ENCODE measurements at regions not wholly inside any gene's neighbourhood (a gene's known extent, or its start where the extent isn't known, plus 50 kb on each side); places are given as distances from the start of the nearest gene placed in this dataset.

GRCh38 chr11:81080476-81080875, 1639.6 kb upstream of the TENM4 start:
- no peak for DNase-seq (ENCODE audit: low spot score)
- intact Hi-C loops (cut with DNase I): no loop called here

GRCh38 chr11:81072273-81072672, 1631.4 kb upstream of the TENM4 start:
- DNase-seq (ENCODE audit: low spot score): no peak
- intact Hi-C loops (cut with DNase I): no loop called here

- DNase-seq (ENCODE audit: low spot score): no peak
Observed at GRCh38 chr11:81071606-81072005, 1630.8 kb upstream of the TENM4 start.

GRCh38 chr11:81070948-81071347, 1630.1 kb upstream of the TENM4 start:
- no peak for DNase-seq (ENCODE audit: low spot score)

More at GRCh38 chr11:81071606-81072005, 1630.8 kb upstream of the TENM4 start:
- intact Hi-C loops (cut with DNase I): no loop called here

GRCh38 chr11:81059356-81059755, 1618.5 kb upstream of the TENM4 start:
- DNase-seq (ENCODE audit: low spot score): no peak
- intact Hi-C loops (cut with DNase I): no loop called here

More at GRCh38 chr11:81070948-81071347, 1630.1 kb upstream of the TENM4 start:
- intact Hi-C loops (cut with DNase I): no loop called here

- intact Hi-C loops (cut with DNase I): no loop called here
- no peak for DNase-seq (ENCODE audit: low spot score)
Observed at GRCh38 chr11:81052344-81053158, 1611.7 kb upstream of the TENM4 start.

GRCh38 chr11:81039916-81040524, 1599.2 kb upstream of the TENM4 start:
- no peak for DNase-seq (ENCODE audit: low spot score)
- intact Hi-C loops (cut with DNase I): no loop called here

- intact Hi-C loops (cut with DNase I): no loop called here
- DNase-seq (ENCODE audit: low spot score): no peak
Observed at GRCh38 chr11:81036168-81036870, 1595.5 kb upstream of the TENM4 start.

GRCh38 chr11:81033779-81034540, 1593.1 kb upstream of the TENM4 start:
- DNase-seq (ENCODE audit: low spot score): no peak
- intact Hi-C loops (cut with DNase I): no loop called here

- no peak for DNase-seq (ENCODE audit: low spot score)
- intact Hi-C loops (cut with DNase I): no loop called here
Observed at GRCh38 chr11:81032906-81033305, 1592.1 kb upstream of the TENM4 start.

- intact Hi-C loops (cut with DNase I): no loop called here
- DNase-seq (ENCODE audit: low spot score): no peak
Observed at GRCh38 chr11:81030186-81030585, 1589.4 kb upstream of the TENM4 start.

GRCh38 chr11:81026032-81026431, 1585.2 kb upstream of the TENM4 start:
- intact Hi-C loops (cut with DNase I): no loop called here
- no peak for DNase-seq (ENCODE audit: low spot score)

- intact Hi-C loops (cut with DNase I): no loop called here
Observed at GRCh38 chr11:81022057-81022456, 1581.2 kb upstream of the TENM4 start.

GRCh38 chr11:81010631-81011030, 1569.8 kb upstream of the TENM4 start:
- intact Hi-C loops (cut with DNase I): no loop called here
- no peak for DNase-seq (ENCODE audit: low spot score)

More at GRCh38 chr11:81022057-81022456, 1581.2 kb upstream of the TENM4 start:
- no peak for DNase-seq (ENCODE audit: low spot score)

GRCh38 chr11:81007046-81007445, 1566.2 kb upstream of the TENM4 start:
- intact Hi-C loops (cut with DNase I): no loop called here
- DNase-seq (ENCODE audit: low spot score): no peak

- DNase-seq (ENCODE audit: low spot score): no peak
- intact Hi-C loops (cut with DNase I): no loop called here
Observed at GRCh38 chr11:81005595-81005994, 1564.8 kb upstream of the TENM4 start.

- no peak for DNase-seq (ENCODE audit: low spot score)
- intact Hi-C loops (cut with DNase I): no loop called here
Observed at GRCh38 chr11:81004576-81004975, 1563.7 kb upstream of the TENM4 start.

GRCh38 chr11:81002374-81002773, 1561.5 kb upstream of the TENM4 start:
- intact Hi-C loops (cut with DNase I): no loop called here
- DNase-seq (ENCODE audit: low spot score): no peak

GRCh38 chr11:81000735-81001134, 1559.9 kb upstream of the TENM4 start:
- intact Hi-C loops (cut with DNase I): no loop called here
- DNase-seq (ENCODE audit: low spot score): no peak

- intact Hi-C loops (cut with DNase I): no loop called here
- DNase-seq (ENCODE audit: low spot score): no peak
Observed at GRCh38 chr11:81000334-81000733, 1559.5 kb upstream of the TENM4 start.
